Fibroblast of lung (primary cell): ENCODE measurements at regions not wholly inside any gene's neighbourhood (a gene's known extent, or its start where the extent isn't known, plus 50 kb on each side); places are given as distances from the start of the nearest gene placed in this dataset.

ENCODE experiments used
- DNase-seq, 2 donors: peaks; one replicate each; pipeline versions ENCODE4 v3.0.0 to v3.0.0-alpha.2; 2010; ENCODE audit warnings: low read depth in 2 of 2
- H2AFZ ChIP-seq: 2 replicates; pipeline ENCODE4 v1.5.1; 2012; ENCODE audit warnings: low read length, control low read depth, inconsistent platforms
- H3K27ac ChIP-seq: 2 replicates; pipeline ENCODE4 v1.5.1; 2011; ENCODE audit warnings: low read length, control low read depth; ENCODE audit not compliant: insufficient read depth
- H3K27me3 ChIP-seq: 2 replicates; pipeline ENCODE4 v1.5.1; 2011; ENCODE audit warnings: mild to moderate bottlenecking, low read length; ENCODE audit not compliant: control insufficient read depth, insufficient read depth
- H3K36me3 ChIP-seq: 2 replicates; pipeline ENCODE4 v1.5.1; 2011; ENCODE audit warnings: low read length; ENCODE audit not compliant: control insufficient read depth, insufficient read depth
- H3K4me1 ChIP-seq: 2 replicates; pipeline ENCODE4 v1.5.1; 2011; ENCODE audit warnings: low read length; ENCODE audit not compliant: control insufficient read depth, insufficient read depth; ENCODE audit errors: extremely low read depth
- H3K4me2 ChIP-seq: 2 replicates; pipeline ENCODE4 v1.5.1; 2011; ENCODE audit warnings: low read length, control low read depth; ENCODE audit not compliant: insufficient read depth; ENCODE audit errors: extremely low read depth
- H3K4me3 ChIP-seq, 4 experiments: fragments of 200-600 bp in 1 of 4; sonication (generic) in 1 of 4; replicated peaks in 1 of 4; 2 replicates each; pipeline ENCODE4 v1.5.1; 2011 to 2016; ENCODE audit warnings: low read length in 4 of 4, low read depth in 3 of 4, mild to moderate bottlenecking in 3 of 4, control low read depth in 2 of 4, inconsistent platforms in 1 of 4, mixed read lengths in 1 of 4; ENCODE audit not compliant: insufficient read depth in 1 of 4; ENCODE audit errors: control extremely low read depth in 1 of 4
- H3K79me2 ChIP-seq: 2 replicates; pipeline ENCODE4 v1.5.1; 2012; ENCODE audit warnings: mild to moderate bottlenecking, low read length, inconsistent platforms; ENCODE audit not compliant: control insufficient read depth, insufficient read depth
- H3K9ac ChIP-seq: 2 replicates; pipeline ENCODE4 v1.5.1; 2011; ENCODE audit warnings: mild to moderate bottlenecking, low read length, control low read depth; ENCODE audit not compliant: insufficient read depth
- H3K9me3 ChIP-seq: 2 replicates; pipeline ENCODE4 v1.5.1; 2012; ENCODE audit warnings: low read depth, low read length; ENCODE audit not compliant: control insufficient read depth, insufficient read depth
- H4K20me1 ChIP-seq: 2 replicates; pipeline ENCODE4 v1.5.1; 2011; ENCODE audit warnings: low read length; ENCODE audit not compliant: control insufficient read depth, insufficient read depth; ENCODE audit errors: extremely low read depth
- CTCF ChIP-seq, 2 donors: IDR thresholded peaks in 1 of 2; conservative IDR thresholded peaks in 1 of 2; 1 replicate in 1 of 2; 2 replicates in 1 of 2; pipeline ENCODE4 v1.5.1; 2011 to 2012; ENCODE audit warnings: low read length in 2 of 2, control low read depth in 1 of 2, inconsistent platforms in 1 of 2, low read depth in 1 of 2, mild to moderate bottlenecking in 1 of 2
- EZH2 ChIP-seq: IDR thresholded peaks from 2 replicates; pipeline ENCODE4 v1.5.1; 2012; ENCODE audit warnings: low read length, control low read depth, mild to moderate bottlenecking; ENCODE audit errors: missing control alignments

- Histone ChIP-seq H3K4me2 (no peak overlapping the region), H3K9ac (no peak overlapping the region), H3K4me1 (no peaks in the 10 kb centered on the region), H2AFZ (no peak overlapping the region), H3K79me2 (no peaks in the 10 kb centered on the region), H3K9me3 (no peaks in the 10 kb centered on the region), H3K36me3 (no peaks in the 10 kb centered on the region), H3K27ac (no peak overlapping the region), H3K27me3 (no peaks in the 10 kb centered on the region), H3K4me3 (no peak overlapping the region), H4K20me1 (no peaks in the 10 kb centered on the region)
- TF ChIP-seq EZH2 = no peak
- TF ChIP-seq CTCF (conservative IDR thresholded peaks at IDR 0.05 in 1 of 2, IDR thresholded peaks at IDR 0.05 in 1 of 2; ENCODE audit: low read depth in 1 of 2, low read length in 2 of 2) = no peak
- peak in 1 of 2 donors; percentile 59 for DNase-seq
Measured at GRCh38 chr1:82695443-82695842, 894.7 kb downstream of the ADGRL2 start.

- no peaks in the 10 kb centered on the region for H3K36me3 ChIP-seq
- TF ChIP-seq CTCF (conservative IDR thresholded peaks at IDR 0.05 in 1 of 2, IDR thresholded peaks at IDR 0.05 in 1 of 2; ENCODE audit: low read depth in 1 of 2, low read length in 2 of 2) = no peak
- TF ChIP-seq EZH2 = no peak
- H2AFZ ChIP-seq = no peak overlapping the region
- no peaks in the 10 kb centered on the region for H3K9me3 ChIP-seq
- H3K79me2 ChIP-seq = no peaks in the 10 kb centered on the region
- H3K27me3 ChIP-seq = no peaks in the 10 kb centered on the region
- no peaks in the 10 kb centered on the region for H4K20me1 ChIP-seq
- DNase-seq = no peak
- H3K9ac ChIP-seq = no peak overlapping the region
- no peak overlapping the region for H3K4me3 ChIP-seq
- H3K4me1 ChIP-seq = no peaks in the 10 kb centered on the region
- no peak overlapping the region for H3K4me2 ChIP-seq
- H3K27ac ChIP-seq = no peak overlapping the region
Measured at GRCh38 chr1:82690411-82690810, 889.7 kb downstream of the ADGRL2 start.

GRCh38 chr1:82689217-82689616, 888.5 kb downstream of the ADGRL2 start:
- TF ChIP-seq EZH2 (no peak), CTCF (conservative IDR thresholded peaks at IDR 0.05 in 1 of 2, IDR thresholded peaks at IDR 0.05 in 1 of 2; ENCODE audit: low read depth in 1 of 2, low read length in 2 of 2) (no peak)
- Histone ChIP-seq H3K4me2 (no peak overlapping the region), H3K4me1 (no peaks in the 10 kb centered on the region), H3K36me3 (no peaks in the 10 kb centered on the region), H3K27me3 (no peaks in the 10 kb centered on the region), H3K9me3 (no peaks in the 10 kb centered on the region), H2AFZ (no peak overlapping the region), H3K4me3 (no peak overlapping the region), H3K79me2 (no peaks in the 10 kb centered on the region), H3K9ac (no peak overlapping the region), H3K27ac (no peak overlapping the region), H4K20me1 (no peaks in the 10 kb centered on the region)
- DNase-seq = no peak
